M059J (cell line): ENCODE measurements at regions not wholly inside any gene's neighbourhood (a gene's known extent, or its start where the extent isn't known, plus 50 kb on each side); places are given as distances from the start of the nearest gene placed in this dataset.
A peak's percentile ranks its signal among the peaks of the same experiment; 100 is the strongest.

ENCODE experiments used
- DNase-seq: peaks from one replicate; pipeline ENCODE4 v3.0.0-alpha.2; 2012; ENCODE audit warnings: low read depth

DNA sequence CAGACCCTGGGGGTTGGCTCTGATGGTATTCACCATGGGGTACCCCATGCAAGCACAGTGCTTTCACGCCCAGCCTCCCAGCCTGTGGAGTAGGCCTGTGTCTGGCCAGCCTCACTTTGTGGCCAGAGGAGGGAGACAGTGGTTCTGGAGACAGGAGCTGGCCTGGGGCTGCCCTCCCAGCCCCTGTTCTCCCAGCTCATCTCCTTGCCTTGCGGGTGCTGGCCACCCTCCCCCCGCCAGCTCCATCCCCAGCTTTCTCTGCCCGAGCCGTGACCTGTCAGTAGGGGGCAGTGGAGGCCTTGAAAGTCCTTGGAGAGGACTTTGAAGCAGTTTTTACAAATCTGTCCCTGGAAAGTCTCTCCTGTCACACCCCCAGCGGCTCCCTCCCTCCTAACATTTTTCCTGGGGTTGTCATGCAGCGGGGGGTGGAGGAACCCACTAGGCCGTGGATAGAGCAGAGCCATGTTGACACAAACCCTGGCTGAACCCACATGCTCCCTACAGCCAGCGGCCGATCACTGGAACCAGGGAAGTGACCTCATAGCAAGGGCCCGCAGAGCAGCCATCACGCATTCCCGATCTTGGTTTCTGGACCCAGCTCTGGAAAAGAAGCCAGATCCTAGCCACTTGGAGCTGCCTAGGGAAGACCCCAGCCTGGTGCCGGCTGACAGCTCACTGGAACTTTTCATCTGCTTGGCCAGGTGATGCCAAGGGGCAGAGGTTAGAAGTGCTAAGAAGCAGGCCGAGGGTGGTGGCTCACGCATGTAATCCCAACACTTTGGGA lies 289.4 kb downstream of the SEC14L1 start:
- peak; percentile 98 for DNase-seq

DNA sequence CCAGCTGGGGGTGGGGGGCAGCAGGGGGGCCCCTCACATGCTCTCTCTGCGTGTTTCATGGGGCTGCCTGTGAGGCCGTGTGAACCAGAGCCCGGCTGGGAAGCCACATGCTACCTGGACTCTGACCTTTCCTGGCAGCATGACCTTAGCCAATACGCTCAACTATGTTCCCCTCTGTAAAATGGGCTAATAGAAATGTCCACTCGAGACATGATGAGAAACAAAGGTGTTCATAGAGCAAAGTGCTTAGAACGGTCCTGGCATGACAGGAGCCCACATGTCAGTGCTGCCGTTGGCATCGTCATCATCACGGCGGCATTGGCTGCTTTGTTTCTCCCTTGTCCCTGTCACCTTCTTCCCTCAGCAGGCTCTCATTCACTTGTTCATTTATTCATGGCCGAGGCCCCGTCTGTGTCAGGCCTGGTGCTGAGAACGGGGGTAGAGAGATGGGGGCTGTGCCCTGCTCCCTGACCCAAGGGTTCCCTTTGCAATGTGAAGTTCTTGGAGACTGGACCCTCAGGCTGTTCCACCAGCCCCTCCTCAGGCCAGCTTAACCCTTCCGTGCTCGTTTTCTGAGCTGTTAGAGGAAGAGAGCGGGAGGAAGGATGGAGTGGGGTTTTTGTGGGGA lies 291.4 kb downstream of the SEC14L1 start:
- DNase-seq, result no peak

DNA sequence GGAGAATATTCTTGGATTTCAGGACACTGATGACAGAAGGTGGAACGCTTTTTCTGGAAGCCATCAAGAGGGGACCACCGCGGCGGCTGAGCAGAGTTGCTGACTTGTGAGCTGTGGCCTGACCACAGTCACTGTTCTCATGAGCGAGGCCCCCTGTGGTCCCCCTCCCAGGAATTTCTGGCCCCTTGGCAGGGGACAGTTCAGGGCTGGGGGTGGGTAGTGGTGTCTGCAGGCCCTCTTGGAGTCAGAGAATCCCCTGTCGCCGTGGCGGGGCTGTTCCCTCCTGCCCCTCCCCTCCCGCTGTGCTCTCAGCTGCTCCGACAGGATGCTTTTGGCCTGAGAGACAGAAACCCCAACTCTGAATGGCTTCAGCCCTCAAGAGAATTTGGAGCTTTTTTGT lies 292.0 kb downstream of the SEC14L1 start:
- DNase-seq, result no peak

DNA sequence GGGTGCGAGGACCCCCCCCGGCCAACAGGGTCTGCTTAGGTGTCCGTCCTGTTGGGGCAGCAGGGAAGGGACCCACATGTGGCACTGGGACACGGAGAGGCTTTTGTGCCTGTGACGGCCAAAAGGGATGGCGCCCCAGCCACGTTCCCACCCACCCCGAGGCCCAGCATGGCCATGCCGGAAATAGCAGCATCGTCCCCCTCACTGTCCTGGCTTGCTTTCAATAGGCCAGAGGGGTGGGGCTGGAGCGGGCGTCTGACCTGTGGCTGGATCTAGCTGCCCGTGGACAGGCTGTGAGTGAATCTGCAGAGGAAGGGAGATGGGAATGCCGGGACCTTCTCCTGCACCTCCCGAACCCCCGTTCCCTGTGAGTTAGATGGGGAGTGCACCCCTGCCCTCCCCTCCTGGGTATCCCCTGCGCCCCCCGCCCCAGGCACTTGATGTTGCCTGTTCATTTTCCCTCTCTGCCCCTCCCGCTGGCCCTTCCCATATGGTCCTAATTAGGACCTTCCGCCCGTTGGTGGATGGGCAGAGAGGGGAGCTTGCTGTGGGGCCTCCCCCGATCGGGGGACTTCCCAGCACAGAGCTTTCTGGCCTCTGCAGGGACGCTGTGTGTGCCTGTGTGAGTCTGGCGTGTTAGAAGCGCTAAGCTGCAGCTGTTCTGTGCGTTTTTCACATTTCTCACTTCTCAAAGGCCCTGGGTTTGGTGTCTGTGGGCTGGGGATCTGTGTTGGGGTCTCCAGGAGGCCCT lies 292.8 kb downstream of the SEC14L1 start:
- no peak for DNase-seq

DNA sequence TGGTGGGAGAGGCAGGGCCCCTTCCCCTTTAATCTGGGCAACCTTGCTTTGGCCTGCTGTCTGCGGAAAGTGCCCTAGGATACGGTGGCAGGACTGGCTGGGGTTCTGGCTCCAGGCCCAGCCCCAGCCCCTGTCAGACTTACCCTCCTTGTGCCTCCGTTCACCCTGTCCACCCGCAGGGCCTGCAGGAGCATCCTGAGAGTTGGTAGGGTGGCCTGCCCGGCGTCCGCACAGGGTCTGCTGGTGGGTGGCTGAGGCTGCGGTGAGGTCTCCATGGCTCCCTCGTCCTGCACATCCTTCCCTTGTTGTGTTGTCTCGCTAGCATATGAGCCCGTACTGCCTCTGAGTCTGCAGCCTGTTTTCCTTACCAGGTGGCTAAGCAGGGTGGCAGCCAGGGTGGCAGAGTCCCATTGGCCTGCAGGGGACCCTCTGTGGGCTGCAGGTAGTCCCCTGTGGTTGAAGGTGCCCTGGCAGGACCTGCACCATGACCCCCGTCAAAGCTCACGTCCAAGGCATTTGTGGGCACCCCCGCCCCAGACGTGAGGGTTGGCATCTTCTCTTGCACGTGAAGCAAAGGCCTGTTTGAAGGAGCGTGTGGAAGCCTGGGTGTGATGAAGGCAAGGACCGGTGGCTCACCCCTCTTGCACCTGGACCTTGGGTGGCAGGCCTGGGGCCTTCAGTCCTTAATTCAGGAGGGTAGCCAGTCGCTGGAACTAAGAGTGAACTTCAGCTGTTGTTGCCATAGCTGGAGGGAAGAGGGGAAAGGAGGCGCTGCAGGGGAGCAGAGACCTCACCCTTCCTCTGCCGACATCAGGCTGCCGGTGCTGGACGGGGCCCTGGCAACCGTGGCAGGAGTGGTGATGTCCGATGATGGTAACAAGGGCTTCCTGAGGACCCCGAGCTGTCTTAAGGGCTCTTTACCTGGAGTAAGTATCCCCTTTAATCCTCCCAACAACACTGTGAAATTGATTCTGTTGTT lies 293.7 kb downstream of the SEC14L1 start:
- no peak for DNase-seq

DNA sequence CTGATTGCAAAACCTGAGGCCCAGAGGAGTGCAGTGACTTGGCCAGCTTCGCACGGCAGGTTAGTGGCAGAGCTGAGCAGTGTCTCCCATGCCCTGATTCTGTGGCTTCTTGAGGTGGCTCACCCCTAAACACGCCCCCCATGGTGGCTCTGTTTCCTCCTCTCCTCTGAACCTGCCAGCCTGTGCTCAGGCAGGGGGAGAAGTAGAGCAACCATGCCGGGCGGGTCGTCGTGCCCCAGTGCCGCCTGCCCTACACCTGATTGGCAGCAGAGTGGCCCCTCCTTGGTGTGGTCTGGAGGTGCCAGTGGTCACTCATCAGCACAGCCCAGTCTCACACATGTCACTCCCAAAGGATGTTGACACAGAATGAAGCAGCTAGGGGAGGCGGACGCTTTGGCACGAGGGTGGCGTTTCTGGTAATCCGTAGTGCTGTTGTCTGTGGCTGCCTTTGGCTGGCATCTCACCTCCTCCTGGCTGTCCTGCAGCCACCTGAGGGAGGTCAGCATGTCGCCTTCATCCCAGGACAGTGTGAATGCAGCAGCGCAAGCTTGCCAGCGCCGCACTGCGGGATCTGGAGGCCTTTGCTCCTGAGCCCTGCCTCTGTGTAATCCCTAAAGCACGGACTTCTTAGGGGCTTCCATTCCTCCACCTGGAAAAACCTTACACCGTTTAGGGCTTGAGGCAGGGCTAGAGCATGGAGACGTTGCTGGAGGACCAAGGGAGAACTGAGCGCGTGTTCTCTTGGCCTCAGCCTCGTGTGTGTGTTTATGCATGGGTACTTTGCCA lies 294.7 kb downstream of the SEC14L1 start:
- DNase-seq, result no peak

DNA sequence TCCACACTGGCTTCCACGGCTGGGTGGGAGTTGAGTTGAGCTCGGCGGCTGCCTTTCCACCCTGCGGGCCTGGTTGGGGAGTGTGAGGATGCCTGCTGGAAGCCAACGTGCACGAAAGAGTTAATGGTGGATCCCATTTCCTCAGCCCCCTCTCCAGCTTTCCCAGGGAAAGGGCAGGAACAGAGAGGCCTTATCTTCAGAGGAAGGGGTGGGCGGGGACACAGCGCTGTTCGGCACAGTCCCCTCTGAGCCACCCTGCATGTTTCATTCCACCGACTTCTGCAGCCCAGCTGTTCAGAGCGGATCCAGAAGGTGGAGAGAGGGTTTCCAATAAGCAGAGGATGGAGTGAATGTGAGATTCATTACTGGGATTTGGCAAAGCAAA lies 295.3 kb downstream of the SEC14L1 start:
- no peak for DNase-seq

DNA sequence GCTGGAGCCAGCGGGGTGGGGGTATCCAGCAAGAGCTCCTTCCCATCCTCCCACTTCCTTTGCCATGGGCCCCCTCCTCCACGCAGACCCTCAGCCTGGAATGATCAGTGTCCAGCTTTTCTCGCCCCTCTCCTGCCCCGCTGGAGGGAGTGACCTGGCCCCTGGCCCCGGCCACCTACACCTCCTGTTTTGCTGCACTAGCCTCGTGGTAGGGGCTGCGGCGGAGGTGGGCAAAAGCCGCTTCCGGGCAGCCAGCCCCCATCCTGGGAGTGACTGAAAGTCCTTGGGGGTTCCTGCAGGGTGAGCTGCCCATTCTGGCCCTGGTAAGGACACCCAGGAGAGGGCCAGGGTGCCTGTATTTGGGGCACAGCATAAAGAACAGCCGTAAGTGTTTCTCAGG lies 295.7 kb downstream of the SEC14L1 start:
- DNase-seq, result no peak

DNA sequence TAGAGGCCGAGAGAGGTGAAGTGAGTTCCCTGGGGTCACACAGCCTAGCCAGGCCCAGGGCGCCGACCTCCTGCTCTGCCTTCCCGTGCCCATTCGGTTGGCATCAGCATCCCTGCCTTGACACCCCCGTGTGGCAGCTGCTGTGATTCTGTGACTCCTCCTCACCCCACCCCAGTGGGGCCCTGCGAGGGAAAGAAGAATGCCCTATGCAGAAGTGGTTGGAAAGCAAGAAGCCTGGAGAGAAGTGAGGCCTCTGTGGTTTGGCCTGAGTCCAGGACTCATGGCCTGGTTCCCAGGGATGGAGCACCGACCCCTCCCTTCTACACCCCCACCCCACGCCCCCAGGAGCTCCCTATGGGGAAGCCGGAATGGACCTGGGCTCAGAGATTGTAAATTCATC lies 296.2 kb downstream of the SEC14L1 start:
- peak; percentile 36 for DNase-seq

DNA sequence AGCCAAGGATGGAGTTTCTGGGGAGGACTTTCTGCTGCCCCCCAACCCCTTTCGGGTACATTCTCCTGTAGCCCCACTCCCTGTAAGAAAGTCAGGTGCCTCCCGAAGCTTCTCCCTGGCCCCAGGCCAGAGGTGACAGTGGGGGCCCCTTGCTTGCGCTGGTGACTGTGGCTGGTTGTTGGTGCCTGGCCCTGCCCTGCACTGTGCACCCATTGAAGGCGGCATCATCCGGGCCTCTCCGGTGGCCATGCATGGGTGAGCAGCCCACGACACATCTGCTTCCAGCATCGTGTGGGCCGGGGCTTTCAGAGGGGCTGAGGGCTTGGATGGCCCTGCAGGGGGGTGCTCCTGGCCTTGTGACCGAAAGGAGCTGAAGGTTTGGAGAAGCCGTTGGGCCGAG lies 297.0 kb downstream of the SEC14L1 start:
- no peak for DNase-seq

DNA sequence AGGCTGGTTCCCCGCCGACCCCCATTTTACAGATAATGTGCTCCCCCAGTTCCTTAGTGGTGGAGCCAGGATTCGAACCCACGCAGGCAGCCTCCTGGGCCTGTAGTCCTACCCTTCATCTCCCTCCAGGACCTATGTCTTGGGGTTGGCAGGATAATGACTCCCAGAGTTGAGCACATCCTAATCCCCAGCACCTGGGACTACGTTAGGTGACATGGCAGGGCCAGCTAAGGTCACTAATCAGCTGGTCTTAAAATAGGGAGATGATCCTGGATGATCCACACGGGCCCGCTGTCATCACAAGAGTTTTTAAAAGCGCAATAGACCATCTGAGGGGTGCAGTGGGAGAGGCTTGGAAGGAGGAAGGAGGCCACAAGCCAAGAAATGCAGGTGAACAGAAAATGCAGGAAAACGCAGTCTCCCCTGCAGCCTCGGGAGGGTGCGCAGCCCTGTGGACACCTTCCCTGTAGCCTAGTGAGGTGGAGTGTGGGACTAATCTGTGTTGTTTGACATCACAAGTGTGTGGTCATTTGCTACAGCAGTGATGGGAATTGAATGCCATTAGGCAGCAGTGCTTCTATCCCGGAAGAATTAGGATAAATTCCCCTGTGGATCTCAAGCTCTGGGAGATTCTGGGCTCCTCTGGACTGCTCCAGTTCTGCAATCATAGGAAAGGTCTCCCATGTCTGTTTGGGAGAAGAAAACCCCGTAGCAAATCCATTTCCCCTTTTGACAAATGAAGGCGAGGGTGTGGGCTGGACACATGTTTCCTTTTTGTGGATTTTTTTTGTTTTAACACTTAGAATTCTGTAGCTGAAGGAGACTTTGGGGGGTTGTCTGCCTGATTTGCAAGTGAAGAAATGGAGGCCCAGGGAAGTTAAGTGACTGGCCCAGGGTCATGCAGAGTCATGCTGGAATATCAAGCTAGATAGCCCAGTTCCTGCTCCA lies 297.7 kb downstream of the SEC14L1 start:
- DNase-seq, result no peak

DNA sequence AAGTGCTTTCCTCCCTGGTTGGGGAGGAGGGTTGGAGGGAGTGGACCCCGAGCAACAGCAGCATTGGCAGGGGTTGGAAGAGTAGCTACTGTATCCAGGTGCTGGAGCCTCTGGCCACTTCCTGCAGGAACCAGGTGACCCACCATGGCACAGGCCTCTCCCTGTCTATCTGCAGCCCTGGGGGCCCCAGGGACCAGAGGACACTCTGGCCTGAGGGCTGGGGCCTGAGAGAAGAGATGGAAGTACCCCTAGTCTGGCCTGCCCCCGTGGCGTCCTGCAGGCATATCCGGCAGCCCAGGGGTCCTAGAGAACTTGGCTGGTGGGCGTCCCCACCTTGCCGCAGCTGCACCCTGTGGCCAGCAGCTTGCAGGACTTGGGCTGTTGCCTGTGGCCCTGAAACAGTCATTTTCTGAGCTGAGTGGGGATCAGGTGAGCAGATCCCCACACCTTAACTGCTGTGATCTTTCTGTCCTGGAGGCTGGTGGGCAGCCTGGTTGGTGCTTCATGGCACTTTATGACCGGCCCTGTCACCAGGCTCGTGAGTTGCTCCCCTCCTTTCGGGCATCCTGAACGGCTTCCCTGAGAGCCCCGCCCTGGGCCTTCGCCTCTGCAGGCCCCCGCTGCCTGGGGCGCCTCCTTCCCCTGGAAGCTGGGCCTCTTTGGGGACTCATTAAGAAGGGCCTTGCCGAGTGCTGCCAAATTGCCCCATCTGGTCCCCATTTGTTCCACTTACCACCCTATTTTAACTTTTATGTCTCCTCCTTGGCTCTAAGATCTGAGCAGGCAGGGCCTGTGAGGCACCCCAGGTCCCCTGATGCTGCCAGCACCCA lies 298.6 kb downstream of the SEC14L1 start:
- DNase-seq, result no peak

DNA sequence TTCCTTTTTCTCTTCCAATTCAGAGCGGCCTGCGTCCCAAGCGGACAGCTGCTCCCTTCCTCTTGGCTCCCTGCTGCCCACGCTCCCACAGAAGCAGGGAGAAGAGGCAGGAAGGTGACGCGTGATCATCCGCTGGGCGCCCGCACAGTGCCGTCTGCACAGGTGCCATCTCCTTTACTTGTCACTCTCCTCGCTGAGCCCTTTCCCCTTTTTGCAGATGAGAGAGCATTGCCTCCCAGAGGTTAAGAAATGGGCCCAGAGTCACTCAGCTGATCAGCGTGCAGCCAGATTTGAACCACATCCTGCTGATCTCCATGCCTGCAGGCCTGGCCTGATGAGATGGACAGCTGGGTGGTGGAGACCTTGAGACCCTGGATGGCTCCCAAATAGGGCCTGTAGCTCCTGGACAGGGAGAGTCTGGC lies 299.8 kb downstream of the SEC14L1 start:
- DNase-seq, result no peak

DNA sequence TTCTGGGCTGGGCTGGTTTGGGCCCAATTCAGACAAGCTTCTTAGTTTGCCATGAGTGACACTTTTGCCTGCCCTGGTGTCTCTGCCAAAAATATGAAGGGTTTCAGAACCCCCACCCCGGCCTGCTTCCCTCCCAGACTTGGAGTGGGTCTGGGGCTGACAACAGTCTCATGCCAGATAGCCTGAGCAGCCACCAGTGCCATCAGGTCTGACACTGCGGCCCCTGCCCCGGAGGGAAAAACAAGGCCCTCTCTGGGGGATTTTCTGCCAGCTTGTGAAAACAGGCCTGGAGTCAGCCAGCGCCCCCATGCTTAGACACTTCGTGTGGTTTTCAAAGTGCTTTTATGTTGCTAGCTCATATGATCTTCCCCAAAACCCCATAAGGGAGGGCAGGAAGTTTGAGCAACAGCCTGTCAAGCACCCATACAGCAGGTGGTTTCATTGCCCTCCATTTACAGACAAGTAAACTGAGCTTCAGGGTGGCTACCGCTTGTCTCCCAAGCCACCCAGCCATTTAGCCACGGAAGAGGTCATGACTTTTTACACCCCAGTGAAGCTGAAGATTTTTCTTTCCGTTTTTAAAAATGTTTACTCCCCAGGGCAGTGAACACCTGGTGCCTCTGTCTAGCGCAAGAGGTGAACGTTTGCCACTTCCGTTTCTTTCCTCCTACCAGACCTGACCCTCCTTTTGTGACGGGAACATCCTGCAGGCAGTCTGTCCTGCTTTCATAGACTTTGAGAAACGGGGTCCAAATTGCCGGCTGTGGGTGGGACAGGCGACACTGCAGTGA lies 300.6 kb downstream of the SEC14L1 start:
- DNase-seq, result no peak

DNA sequence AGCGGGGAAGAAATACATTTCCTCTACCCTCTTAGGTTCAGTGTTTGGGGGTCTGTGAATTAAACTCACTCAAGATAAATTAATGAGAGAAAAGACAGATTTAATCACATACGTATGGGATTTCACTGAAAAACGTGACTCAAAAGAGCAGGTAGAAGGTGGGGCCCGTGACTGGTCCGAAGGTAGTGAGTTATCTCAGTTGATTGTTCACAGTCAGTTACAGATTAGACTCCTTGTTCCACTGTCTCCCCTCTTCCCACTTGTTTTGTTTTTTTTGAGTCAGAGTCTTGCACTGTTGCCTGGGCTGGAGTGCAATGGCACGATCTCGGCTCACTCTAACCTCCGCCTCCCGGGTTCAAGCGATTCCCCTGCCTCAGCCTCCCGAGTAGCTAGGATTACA lies 301.2 kb downstream of the SEC14L1 start:
- no peak for DNase-seq

DNA sequence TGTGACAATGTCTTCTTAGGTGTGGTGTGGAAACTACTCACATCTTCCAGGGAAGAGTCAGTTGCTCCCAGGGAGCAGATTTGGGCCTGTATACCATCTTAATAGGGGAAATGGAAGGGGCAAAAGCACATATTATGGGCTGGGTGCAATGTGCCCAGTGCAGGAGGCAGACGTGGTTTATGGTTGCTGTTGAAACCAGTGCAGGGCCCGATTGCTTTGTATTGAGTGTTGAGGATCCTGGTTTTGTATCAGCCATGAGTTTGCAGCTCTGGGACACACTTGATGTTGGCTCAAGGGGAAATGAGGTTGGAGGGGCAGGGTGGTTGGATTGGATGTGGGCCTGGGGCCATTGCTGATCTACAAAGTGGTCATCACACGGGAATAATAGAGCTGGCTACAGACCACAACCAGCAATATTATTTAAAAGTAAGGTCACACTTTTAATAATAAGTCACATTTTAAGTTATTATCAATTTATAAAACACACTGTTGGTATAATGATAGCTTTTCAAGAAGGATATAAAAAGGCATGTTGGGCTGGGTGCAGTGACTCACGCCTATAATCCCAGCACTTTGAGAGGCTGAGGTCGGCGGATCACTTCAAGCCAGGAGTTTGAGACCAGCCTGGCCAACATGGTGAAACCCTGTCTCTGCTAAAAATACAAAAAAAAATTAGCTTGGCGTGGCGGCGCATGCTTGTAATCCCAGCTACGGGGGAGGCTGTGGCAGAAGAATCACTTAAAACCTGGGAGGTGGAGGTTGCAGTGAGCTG lies 302.4 kb downstream of the SEC14L1 start:
- no peak for DNase-seq

DNA sequence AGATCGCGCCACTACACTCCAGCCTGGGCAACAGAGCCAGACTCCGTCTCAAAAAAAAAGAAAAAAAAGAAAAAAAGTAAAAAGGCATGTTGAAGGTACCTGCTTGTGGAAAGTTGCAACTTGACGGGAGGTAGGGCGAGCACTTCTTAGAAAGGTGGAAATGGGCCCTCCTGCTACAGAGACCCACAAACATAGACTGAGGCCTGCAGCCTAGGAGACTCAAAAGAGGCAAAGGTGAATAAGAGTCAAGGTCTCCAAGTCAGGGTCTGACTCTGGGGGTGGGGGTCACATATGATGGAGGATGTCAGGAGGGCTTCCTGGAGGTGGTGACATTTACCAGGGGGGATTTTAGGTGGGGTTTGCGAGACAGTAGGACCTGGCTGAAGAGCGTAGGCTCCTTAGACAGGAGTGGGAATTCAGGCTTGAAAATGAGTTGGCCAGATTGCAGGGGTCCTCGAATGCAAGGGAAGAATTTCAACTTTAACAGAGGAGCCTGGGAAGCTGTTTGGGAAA lies 303.0 kb downstream of the SEC14L1 start:
- DNase-seq, result no peak
